Fibroblast of pulmonary artery (primary cell): ENCODE measurements at regions not wholly inside any gene's neighbourhood (a gene's known extent, or its start where the extent isn't known, plus 50 kb on each side); places are given as distances from the start of the nearest gene placed in this dataset.

Experiments
- DNase-seq: peaks from one replicate; pipeline ENCODE4 v3.0.0-alpha.2; 2010; ENCODE audit warnings: low read depth
- H3K4me3 ChIP-seq: replicated peaks from 2 replicates; pipeline ENCODE4 v1.5.1; 2011; ENCODE audit warnings: low read depth, mild to moderate bottlenecking, control low read depth, low read length, moderate library complexity
- TF ChIP-seq, protein P1 (sequence below): IDR thresholded peaks from 2 replicates; pipeline ENCODE4 v1.5.1; 2011; ENCODE audit warnings: mild to moderate bottlenecking, control low read depth, low read length, inconsistent platforms; ENCODE audit errors: missing control alignments

DNA sequence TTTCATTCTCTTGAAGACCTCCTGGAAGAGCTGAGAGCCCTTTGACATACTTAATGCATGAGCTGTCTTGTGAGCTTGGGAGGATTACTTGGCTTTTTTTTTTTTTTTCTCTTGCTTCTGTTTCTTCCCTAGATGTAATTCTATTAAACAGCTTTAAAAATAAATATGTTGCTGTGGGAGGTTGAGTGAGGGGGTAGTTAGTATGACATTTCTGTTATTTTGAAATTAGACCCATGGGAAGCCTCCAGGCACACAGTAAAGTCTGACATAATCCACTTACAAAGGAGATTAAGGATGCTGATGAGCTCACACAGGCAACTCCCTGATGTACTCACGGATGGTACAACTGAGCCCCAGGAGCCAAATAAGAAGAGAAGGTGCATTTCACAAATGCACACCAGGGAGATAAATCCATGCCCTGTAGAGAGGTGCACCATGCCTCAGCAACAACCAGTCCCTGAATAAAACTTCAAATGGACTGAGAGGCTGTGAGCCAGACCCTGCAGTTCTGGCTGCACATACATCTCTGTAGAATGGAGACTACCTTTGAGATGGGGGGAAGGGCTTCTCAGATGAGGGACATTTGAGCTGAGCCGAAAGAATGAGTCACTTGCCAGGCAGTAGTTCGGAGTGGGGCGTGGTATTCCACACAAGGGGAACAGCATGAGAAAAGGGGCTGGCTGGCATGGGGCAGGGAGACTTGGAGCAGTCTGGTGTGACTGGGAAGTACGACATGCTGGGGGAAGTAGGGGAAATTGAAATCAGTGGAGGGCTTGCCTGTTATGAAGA is 68.7 kb downstream of the ACTL7B start:
- no peak overlapping the region for H3K4me3 ChIP-seq

DNA sequence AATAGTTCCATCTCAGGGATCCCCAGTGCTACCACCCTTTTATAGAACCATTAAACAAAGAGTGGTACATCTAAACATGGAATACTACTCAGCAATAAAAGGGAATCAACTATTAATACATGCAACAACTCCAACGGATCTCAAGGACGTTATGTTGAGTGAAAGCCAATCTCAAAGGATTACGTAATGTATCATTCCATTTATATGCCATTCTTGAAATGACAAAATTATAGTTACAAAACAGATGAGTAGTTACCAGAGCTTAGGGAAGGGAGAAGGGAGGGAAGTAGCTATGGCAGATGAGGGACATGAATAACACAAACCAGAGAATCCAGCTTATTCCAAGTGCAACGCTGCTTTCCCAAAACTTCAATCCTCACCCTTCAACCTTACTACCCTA is 69.5 kb downstream of the ACTL7B start:
- TF ChIP-seq, protein P1, sequence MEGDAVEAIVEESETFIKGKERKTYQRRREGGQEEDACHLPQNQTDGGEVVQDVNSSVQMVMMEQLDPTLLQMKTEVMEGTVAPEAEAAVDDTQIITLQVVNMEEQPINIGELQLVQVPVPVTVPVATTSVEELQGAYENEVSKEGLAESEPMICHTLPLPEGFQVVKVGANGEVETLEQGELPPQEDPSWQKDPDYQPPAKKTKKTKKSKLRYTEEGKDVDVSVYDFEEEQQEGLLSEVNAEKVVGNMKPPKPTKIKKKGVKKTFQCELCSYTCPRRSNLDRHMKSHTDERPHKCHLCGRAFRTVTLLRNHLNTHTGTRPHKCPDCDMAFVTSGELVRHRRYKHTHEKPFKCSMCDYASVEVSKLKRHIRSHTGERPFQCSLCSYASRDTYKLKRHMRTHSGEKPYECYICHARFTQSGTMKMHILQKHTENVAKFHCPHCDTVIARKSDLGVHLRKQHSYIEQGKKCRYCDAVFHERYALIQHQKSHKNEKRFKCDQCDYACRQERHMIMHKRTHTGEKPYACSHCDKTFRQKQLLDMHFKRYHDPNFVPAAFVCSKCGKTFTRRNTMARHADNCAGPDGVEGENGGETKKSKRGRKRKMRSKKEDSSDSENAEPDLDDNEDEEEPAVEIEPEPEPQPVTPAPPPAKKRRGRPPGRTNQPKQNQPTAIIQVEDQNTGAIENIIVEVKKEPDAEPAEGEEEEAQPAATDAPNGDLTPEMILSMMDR = no peak
- no peak overlapping the region for H3K4me3 ChIP-seq
- DNase-seq = no peak

More for the DNA sequence above, 68.7 kb downstream of the ACTL7B start:
- TF ChIP-seq, protein P1 = no peak
- peak; percentile 12 for DNase-seq

DNA sequence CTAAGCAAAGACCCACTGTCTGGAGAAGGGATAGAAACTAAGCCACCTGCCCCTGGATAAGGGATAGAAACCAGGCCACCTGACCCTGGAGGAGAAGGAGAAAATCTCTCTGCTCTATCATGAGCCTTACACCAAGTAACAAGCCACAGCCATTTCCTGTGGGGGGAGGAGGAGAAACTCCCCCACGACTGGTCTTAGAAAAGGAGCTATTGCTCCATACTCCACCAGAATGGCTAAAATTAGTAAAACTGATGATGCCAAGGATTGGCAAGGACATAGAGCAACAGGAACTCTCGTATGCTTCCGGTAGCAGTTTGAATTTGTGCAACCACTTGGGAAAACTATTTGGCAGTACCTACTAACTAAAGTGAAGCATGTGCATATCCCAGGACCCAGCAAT is 70.8 kb downstream of the ACTL7B start:
- peak; percentile 80 for DNase-seq
- H3K4me3 ChIP-seq = no peak overlapping the region
- TF ChIP-seq, protein P1 = no peak

DNA sequence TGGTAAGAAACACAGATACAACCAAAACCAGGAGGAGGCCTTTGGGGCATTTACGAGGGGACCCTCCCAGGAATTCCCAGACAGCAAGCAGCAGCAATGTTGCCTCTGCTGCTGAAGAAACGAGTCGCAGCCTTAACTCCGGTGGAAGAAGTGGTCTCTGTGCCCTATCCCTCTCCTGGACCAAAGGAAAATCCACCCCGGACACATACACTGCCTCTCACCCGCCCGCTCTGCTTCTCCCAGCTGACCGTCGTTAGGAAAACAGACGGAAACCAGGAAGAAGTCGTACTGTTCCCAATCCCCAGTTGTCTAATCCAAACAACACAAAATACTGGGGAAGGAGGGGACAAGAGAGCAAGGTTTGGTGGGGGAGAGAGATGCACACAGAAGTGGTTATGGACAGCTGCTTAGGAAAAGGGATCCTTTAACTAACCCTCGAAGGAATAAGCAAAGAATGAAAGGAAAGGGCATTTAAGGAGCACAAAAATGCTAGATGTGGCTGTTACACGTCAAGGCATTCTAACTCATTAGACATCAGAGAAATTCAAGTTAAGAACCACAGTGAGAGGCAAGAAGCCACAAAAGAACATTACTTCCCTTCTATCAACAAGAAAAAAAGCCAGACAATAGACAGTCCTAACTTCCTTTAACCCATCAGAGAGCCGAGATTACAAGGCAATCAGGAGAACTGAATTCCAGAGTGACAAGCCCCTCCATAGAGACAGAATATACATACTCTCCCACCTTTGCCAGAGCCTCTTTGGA is 71.9 kb downstream of the ACTL7B start:
- H3K4me3 ChIP-seq = no peak overlapping the region
- TF ChIP-seq, protein P1 = no peak
- no peak for DNase-seq

DNA sequence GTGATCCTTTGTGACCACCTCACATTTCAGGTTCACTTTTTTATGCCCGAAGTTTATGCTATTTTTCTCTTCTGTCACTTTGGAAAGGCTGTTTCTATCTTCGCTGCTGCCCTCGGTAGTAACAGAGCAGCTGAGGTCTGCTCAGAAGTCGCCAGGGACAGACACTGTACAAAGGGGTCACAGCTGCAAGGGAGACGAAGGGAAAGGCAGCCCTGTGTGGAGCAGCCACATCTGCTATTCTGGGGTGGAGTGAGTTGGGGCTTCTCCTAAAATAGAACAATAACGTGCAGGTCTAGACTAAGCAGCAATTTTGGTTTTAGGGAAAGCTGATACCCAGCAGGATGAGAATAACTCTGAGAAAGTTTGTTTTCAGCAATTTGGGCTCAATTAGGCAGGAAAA is 72.5 kb downstream of the ACTL7B start:
- DNase-seq = no peak
- TF ChIP-seq, protein P1 = no peak
- H3K4me3 ChIP-seq = no peak overlapping the region

DNA sequence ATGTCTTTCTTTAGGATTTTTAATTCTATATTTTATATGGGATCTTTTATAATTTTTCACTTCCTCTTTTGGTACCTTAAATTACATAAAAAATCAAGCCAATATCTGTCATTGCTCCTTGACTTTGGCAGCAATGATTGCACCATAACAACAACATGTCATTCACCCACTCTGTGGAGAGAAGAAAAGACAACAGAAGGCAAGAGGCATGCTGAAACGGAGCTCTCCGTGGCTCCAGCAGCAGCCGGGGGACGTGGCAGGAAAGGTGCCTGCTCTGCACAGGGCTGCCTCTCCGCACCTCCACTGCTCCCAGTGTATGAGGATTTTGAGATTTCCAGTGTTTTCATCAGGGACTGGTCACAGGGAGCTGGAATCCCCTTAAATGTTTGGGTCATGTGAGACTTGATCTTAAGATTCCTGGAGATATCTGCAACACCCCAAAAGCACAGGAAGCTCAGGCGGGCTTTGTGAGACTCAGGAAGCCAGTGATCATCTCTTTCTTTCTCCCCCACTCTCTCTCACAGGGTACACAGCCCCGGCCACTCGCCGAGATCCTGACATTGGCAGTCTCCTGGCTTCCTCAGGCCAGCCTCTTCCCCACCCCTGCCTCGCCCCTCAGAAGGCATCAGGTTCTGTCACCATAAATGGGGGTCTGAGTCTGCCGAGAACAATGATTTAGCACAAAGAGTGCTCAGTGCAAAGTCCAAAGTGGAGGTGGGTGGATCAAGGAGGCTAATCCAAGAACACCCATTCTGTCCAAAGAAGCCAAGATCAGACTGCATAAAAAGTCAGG is 74.6 kb downstream of the ACTL7B start:
- TF ChIP-seq, protein P1 = no peak
- DNase-seq = no peak
- no peak overlapping the region for H3K4me3 ChIP-seq
